ENCODE measurements at regions not wholly inside any gene's neighbourhood (a gene's known extent, or its start where the extent isn't known, plus 50 kb on each side); places are given as distances from the start of the nearest gene placed in this dataset.

DNA sequence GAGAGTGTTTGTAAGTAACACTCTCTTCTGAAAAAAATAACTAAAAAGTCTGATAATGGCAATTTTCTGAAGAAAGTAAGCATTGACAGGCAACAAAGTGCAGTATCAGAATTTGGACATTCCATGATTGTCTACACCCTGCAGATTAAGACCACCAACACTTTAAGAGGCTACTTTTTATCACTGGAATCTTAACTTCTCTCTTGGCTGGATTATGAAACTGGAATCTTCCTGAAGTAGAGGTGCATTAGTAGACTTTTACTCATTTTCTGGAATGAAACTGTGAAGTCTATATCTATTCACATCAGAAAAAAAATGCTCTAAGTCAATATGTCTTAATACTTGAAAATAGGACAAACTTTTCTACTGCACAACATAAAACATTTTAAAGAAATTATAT, 547.5 kb downstream of the COL12A1 start:
- no peak overlapping the region for H3K4me3 Mint-ChIP-seq

DNA sequence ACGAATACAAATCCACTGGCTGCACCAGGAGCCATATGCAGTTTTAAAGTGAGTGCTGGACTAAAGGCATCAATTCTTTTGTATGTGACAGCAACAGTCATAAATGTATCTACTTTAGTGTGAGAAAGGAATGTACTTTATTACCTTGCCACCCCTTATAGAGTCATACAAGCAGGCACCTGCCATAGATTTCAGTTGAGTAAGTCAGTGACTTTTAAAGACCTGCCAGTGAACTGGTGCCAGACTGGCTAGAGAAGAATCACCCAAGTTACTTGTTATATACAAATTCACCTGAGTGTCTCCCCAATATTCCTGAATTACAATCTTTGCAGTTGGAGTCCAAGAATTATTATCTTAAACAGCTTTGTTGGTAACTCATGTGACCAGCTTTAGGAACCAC, 547.9 kb downstream of the COL12A1 start:
- ATAC-seq (no peak), DNase-seq (no peak)
- Mint-ChIP-seq H3K27ac (no peak overlapping the region), H3K27me3 (ENCODE audit: low read depth) (no peaks in the 10 kb centered on the region), H3K9me3 (ENCODE audit: insufficient read depth) (no peaks in the 10 kb centered on the region), H3K4me1 (ENCODE audit: low read depth) (no peaks in the 10 kb centered on the region), H3K36me3 (ENCODE audit: low read depth) (no peaks in the 10 kb centered on the region), H3K4me3 (no peak overlapping the region)
- POLR2A ChIA-PET = no interaction called here
- CTCF ChIA-PET = no interaction called here

More for the DNA sequence above, 547.5 kb downstream of the COL12A1 start:
- ChIA-PET CTCF (no interaction called here), POLR2A (no interaction called here)
- DNase-seq (no peak), ATAC-seq (no peak)
- no peaks in the 10 kb centered on the region for H3K36me3 Mint-ChIP-seq (ENCODE audit: low read depth)
- H3K4me1 Mint-ChIP-seq (ENCODE audit: low read depth) = no peaks in the 10 kb centered on the region
- no peak overlapping the region for H3K27ac Mint-ChIP-seq
- H3K27me3 Mint-ChIP-seq (ENCODE audit: low read depth) = no peaks in the 10 kb centered on the region
- no peaks in the 10 kb centered on the region for H3K9me3 Mint-ChIP-seq (ENCODE audit: insufficient read depth)

DNA sequence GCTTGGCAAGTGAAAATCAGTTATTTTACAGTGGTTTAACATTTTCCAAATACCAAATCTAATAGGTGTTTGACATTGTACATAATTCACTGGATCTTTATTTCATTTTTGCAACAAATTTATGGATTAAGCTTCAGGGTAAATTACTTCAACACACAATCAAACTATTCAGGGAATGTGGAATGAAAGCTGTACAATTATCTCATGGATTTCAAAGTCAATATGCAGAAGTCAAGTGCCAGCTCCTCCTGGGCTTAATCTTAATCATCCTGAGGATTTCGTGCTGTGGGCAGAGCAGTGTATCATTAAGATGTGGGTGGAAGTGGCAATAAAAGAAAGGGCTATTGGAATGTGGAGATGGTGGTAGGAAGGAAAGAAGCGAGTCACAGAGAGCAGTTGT, 548.8 kb downstream of the COL12A1 start:
- ATAC-seq (no peak), DNase-seq (no peak)
- no peak overlapping the region for H3K27ac Mint-ChIP-seq
- H3K4me3 Mint-ChIP-seq = no peak overlapping the region
- H3K27me3 Mint-ChIP-seq (ENCODE audit: low read depth) = no peaks in the 10 kb centered on the region
- H3K9me3 Mint-ChIP-seq (ENCODE audit: insufficient read depth) = no peaks in the 10 kb centered on the region
- ChIA-PET POLR2A (no interaction called here), CTCF (no interaction called here)
- no peaks in the 10 kb centered on the region for H3K4me1 Mint-ChIP-seq (ENCODE audit: low read depth)
- no peaks in the 10 kb centered on the region for H3K36me3 Mint-ChIP-seq (ENCODE audit: low read depth)

DNA sequence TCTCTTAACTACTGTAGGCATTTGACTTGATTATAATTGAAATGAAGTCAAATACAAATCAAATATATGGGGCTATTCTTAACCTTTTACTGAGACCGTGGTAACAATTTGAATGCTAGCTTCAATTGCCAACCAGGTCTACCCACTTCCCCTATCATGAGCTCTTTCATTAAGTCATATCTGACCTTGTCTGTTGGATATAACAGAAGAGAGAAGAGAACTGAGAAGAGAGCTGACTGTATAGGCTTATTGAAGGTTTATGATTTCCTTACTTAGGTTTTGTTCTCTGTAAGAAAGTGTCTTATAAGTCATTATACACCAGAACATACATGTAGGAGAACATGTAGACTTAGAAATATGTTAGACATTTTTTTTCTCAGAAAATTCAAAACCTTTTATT, 549.4 kb downstream of the COL12A1 start:
- no peak overlapping the region for H3K4me3 Mint-ChIP-seq
- DNase-seq (no peak), ATAC-seq (no peak)
- H3K36me3 Mint-ChIP-seq (ENCODE audit: low read depth) = no peaks in the 10 kb centered on the region
- no peak overlapping the region for H3K27ac Mint-ChIP-seq
- H3K9me3 Mint-ChIP-seq (ENCODE audit: insufficient read depth) = no peaks in the 10 kb centered on the region
- CTCF ChIA-PET = no interaction called here
- no peaks in the 10 kb centered on the region for H3K27me3 Mint-ChIP-seq (ENCODE audit: low read depth)
- POLR2A ChIA-PET = no interaction called here
- no peaks in the 10 kb centered on the region for H3K4me1 Mint-ChIP-seq (ENCODE audit: low read depth)

DNA sequence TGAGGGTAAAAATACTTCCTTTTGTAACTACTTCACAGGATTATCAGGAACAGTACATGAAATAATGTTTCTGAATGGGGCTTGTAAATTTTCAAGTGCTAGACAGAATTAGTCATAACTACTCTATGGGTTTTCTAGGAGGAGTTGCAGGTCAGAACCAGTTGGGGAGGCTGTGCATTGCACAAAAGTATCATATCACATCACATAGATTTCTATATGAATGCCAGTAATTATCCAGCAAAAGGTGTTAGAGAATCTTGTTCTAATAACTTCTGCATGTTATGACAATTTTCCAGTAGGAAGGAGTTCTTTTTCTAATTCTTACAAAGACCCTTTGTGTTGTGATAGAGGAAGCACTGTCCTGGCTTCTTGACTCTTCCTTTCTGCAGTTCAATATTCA, 551.6 kb downstream of the COL12A1 start:
- no peak overlapping the region for H3K27ac Mint-ChIP-seq
- ChIA-PET CTCF (no interaction called here), POLR2A (no interaction called here)
- no peak for ATAC-seq
- no peak for DNase-seq
- H3K4me1 Mint-ChIP-seq (ENCODE audit: low read depth) = no peaks in the 10 kb centered on the region
- no peak overlapping the region for H3K4me3 Mint-ChIP-seq
- no peaks in the 10 kb centered on the region for H3K36me3 Mint-ChIP-seq (ENCODE audit: low read depth)
- no peaks in the 10 kb centered on the region for H3K27me3 Mint-ChIP-seq (ENCODE audit: low read depth)
- H3K9me3 Mint-ChIP-seq (ENCODE audit: insufficient read depth) = no peaks in the 10 kb centered on the region

DNA sequence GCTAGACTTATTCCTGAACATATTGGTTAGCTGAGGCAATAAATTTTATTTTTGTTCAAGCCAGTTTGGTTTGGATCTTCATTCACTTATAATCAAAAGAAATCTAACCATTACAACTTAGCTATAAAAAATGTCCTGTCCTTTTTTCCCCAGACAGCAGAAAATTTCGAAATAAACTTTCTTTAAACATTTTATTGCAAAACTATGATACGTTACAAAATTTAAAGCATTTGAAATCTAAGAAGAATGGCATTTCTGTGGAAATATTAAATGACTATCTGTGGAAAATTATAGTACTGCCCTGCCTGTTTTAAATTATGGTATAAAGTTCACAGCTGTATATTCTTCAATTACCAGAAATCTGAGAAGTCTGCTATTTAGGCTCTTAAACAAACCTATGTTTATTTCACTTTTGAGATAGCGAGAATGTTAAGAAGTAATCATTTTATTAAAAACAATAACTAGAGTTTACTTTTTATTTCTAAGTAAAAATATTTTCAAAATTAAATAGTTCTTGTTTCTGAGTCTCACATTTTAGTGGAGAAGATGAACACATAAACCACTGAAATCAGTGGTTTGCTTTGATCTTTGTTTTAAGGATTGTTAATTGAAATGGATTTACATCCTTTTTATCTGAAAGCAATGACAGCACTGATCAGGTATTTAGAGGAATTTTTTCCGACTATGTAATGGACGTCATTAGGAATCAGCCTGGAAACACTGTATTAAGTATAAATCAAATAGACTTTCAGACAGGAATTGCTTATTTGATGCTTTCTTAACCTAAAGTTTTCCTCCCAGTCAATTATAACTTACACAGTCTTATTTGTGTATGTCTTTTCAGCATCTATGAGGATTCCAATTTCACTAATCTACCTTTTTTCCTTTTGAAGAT, 553.7 kb downstream of the COL12A1 start:
- H3K4me1 Mint-ChIP-seq (ENCODE audit: low read depth) = no peaks in the 10 kb centered on the region
- no peak for ATAC-seq
- H3K9me3 Mint-ChIP-seq (ENCODE audit: insufficient read depth) = no peaks in the 10 kb centered on the region
- no peak overlapping the region for H3K27ac Mint-ChIP-seq
- ChIA-PET CTCF (no interaction called here), POLR2A (no interaction called here)
- H3K36me3 Mint-ChIP-seq (ENCODE audit: low read depth) = no peaks in the 10 kb centered on the region
- H3K4me3 Mint-ChIP-seq = no peak overlapping the region
- H3K27me3 Mint-ChIP-seq (ENCODE audit: low read depth) = no peaks in the 10 kb centered on the region
- no peak for DNase-seq

DNA sequence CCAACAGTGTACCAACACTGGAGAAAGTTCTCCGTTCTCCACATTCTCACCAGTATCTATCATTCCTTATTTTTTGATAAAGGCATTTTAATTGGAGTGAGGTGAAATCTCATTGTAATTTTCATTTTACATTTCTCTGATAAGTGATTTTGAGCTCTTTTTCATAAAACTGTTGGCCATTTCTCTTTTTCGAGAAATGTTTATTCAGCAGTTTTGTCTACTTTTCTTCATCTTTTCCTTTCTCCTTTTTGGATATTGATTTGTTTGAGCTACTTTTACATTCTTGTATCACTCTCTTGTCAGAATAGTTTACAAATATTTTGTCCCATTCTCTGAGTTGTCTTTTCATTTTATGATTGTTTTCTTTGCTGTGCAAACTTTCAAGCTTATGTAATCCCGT, 555.2 kb downstream of the COL12A1 start:
- Mint-ChIP-seq H3K27me3 (ENCODE audit: low read depth) (no peaks in the 10 kb centered on the region), H3K4me3 (no peak overlapping the region), H3K4me1 (ENCODE audit: low read depth) (no peaks in the 10 kb centered on the region), H3K36me3 (ENCODE audit: low read depth) (no peaks in the 10 kb centered on the region), H3K9me3 (ENCODE audit: insufficient read depth) (no peaks in the 10 kb centered on the region), H3K27ac (no peak overlapping the region)
- ChIA-PET POLR2A (no interaction called here), CTCF (no interaction called here)
- no peak for DNase-seq
- no peak for ATAC-seq

DNA sequence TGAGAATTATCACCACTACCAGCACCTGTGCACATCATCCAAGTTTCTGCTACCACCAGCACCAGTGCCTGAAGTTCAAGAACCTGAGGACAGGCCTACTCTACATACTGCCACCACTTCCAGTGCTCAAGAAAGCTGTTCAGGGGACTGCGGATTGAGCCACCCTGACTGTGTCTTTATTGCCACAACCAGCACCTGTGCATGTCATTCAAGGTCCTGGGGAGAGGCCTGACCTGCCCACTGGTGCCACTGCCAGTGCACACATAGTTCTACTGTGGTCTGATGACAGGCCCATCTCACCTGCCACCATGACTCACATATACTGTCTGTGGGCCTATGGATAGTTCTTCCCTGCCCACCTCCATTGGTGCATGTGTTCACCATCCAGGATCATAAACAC, 559.4 kb downstream of the COL12A1 start:
- no peak for DNase-seq
- POLR2A ChIA-PET = no interaction called here
- Mint-ChIP-seq H3K27me3 (ENCODE audit: low read depth) (no peaks in the 10 kb centered on the region), H3K9me3 (ENCODE audit: insufficient read depth) (no peaks in the 10 kb centered on the region), H3K4me3 (no peak overlapping the region), H3K4me1 (ENCODE audit: low read depth) (no peaks in the 10 kb centered on the region), H3K27ac (no peak overlapping the region), H3K36me3 (ENCODE audit: low read depth) (no peaks in the 10 kb centered on the region)
- no peak for ATAC-seq
- CTCF ChIA-PET = no interaction called here

DNA sequence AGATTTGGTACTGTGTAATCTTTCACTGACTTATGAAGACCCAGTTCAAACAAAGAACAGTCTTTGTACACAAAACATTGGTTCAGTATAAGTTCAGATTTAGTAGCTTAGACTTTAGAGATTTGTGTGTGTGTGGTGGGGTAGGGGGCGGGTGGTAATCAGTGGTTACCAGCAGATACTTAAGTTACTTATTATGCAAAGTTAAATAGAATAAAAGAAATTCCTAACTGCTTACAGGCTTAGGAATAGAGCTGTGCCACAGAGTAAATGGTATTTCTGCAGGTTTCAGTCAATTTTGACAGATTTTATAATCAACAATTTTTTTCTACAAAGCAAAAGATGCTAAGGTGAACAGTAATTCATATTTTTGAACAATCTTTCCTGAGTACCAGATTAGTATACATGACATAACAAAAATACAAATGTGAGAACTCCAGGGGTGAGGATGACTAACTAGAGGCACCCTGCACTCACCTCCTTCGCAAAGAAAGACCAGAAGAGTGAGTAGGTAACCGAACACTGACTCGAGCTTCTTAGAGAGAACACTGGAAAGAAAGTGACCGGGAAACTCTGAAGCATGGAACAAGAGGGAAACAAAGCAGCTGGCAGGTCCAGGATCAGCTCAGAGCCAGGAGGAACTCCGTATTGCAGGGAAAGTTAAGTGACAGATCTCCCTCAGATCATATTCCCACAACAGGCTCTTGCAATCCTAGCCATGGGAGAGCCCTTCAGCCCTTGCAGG, 560.6 kb downstream of the COL12A1 start:
- ChIA-PET POLR2A (no interaction called here), CTCF (no interaction called here)
- Mint-ChIP-seq H3K27me3 (ENCODE audit: low read depth) (no peaks in the 10 kb centered on the region), H3K27ac (no peak overlapping the region), H3K4me1 (ENCODE audit: low read depth) (no peaks in the 10 kb centered on the region), H3K4me3 (no peak overlapping the region), H3K36me3 (ENCODE audit: low read depth) (no peaks in the 10 kb centered on the region), H3K9me3 (ENCODE audit: insufficient read depth) (no peaks in the 10 kb centered on the region)
- DNase-seq = no peak
- ATAC-seq = no peak

DNA sequence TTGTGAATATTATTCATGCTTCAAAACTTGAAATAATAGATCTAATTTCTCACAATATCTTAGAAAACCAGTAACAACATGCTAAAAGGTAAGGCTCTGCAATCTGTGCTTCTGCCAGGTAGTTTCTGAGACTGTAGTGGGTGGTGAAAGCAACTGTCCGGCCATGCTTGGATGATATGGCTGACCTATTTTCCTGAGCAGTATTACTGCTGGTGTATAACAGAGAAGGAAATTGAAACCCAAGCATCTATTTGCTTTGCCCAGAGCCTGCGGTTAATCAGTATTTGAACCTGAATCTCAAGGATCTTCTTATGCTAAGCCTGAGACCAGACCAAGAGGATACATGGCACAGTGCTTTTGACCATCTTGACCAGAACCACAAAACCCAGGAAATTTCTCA, 563.8 kb downstream of the COL12A1 start:
- no peaks in the 10 kb centered on the region for H3K27me3 Mint-ChIP-seq (ENCODE audit: low read depth)
- DNase-seq (no peak), ATAC-seq (no peak)
- no peak overlapping the region for H3K4me3 Mint-ChIP-seq
- H3K27ac Mint-ChIP-seq = no peak overlapping the region
- H3K4me1 Mint-ChIP-seq (ENCODE audit: low read depth) = no peaks in the 10 kb centered on the region
- ChIA-PET CTCF (no interaction called here), POLR2A (no interaction called here)
- no peaks in the 10 kb centered on the region for H3K36me3 Mint-ChIP-seq (ENCODE audit: low read depth)
- H3K9me3 Mint-ChIP-seq (ENCODE audit: insufficient read depth) = no peaks in the 10 kb centered on the region

DNA sequence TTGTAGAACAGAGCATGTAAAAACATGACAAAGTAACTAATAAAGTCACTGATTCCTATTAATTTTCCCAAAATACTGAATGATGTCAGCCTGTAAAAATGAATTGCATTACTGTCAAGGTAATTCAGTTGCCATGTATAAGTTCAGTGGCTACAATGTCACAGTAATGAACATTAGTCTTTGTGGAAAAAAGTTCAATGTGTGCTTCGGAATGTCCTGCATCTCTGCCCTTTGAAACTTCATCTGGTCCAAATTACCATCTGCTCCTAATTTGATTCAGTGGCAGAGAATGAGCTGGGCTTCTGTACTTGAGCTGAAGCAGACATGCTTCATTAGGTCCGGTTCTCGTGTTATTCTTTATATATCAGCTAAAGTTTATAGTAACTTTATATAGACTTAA, 567.4 kb downstream of the COL12A1 start:
- no peaks in the 10 kb centered on the region for H3K9me3 Mint-ChIP-seq (ENCODE audit: insufficient read depth)
- CTCF ChIA-PET = no interaction called here
- H3K36me3 Mint-ChIP-seq (ENCODE audit: low read depth) = no peaks in the 10 kb centered on the region
- H3K4me3 Mint-ChIP-seq = no peak overlapping the region
- no peak overlapping the region for H3K27ac Mint-ChIP-seq
- POLR2A ChIA-PET = no interaction called here
- no peak for ATAC-seq
- DNase-seq = no peak
- H3K27me3 Mint-ChIP-seq (ENCODE audit: low read depth) = no peaks in the 10 kb centered on the region
- no peaks in the 10 kb centered on the region for H3K4me1 Mint-ChIP-seq (ENCODE audit: low read depth)

DNA sequence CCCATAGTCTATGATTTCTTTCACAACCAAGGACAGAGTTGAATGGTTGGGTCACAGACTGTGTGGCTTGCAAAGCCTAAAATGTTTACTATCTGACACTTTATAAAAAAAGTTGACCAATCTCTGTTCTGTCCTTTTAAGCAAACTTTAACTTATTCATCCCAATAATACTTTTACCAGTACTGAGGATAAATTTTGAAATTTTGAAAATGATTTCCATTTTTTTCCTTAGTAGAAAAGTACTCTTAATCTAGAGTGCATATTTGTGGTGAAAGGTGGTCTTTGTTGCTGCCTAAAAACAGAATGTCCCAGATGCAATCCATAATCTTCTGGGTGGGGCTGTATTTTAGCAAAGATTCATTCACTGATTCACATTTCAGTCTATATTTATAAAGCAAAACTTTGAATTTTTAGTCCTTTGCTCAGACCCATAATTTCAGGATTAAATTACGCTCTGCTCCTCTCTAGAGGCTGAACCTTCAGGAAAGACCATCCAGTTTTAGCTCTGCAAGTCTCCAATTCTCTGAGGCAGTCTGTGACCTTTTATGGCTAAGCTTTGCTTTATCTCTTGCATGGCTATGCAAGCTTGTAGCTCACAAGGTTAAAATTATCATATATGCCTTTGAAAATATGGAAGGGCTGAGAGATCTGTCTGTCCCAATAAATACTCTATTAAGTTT, 573.5 kb downstream of the COL12A1 start:
- no peak for ATAC-seq
- H3K27me3 Mint-ChIP-seq (ENCODE audit: low read depth) = no peaks in the 10 kb centered on the region
- H3K27ac Mint-ChIP-seq = no peak overlapping the region
- POLR2A ChIA-PET = no interaction called here
- no peak for DNase-seq
- CTCF ChIA-PET = no interaction called here
- no peaks in the 10 kb centered on the region for H3K9me3 Mint-ChIP-seq (ENCODE audit: insufficient read depth)
- H3K36me3 Mint-ChIP-seq (ENCODE audit: low read depth) = no peaks in the 10 kb centered on the region
- no peaks in the 10 kb centered on the region for H3K4me1 Mint-ChIP-seq (ENCODE audit: low read depth)
- H3K4me3 Mint-ChIP-seq = no peak overlapping the region

All from activated CD8-positive, alpha-beta T cell treated with anti-CD3 and anti-CD28 coated beads, Interleukin-2, amount 10 ng/mL, durations not matched to agents 7 days and 5 days (primary cell).